ENCODE measurements at regions not wholly inside any gene's neighbourhood (a gene's known extent, or its start where the extent isn't known, plus 50 kb on each side); places are given as distances from the start of the nearest gene placed in this dataset.

DNA sequence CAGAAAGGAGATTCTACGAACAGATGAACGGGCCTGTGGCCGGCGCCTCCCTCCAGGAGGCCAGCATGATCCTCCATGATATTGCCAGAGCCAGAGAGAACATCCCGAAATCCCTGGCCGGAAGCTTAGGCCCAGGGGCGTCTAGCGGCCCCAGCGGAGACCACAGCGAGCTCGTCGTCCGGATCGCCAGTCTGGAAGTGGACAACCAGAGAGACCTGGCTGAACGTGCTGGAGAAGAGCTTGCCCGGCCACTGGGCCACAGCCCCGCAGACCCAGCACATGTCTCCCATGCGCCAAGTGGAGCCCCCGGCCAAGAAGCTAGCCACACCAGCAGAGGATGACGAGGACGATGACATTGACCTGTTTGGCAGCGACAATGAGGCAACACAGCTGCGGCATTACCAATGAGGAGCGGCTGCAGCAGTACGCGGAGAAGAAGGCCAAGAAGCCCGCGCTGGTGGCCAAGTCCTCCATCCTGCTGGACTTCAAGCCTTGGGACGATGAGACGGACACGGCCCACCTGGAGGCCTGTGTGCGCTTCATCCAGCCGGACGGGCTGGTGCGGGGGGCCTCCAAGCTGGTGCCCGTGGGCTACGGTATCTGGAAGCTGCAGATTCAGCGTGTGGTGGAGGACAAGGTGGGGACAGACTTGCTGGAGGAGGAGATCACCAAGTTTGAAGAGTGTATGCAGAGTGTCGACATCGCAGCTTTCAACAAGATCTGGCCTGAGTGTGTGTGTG is 78.8 kb upstream of the FRY start:
- TF ChIP-seq, protein P1, sequence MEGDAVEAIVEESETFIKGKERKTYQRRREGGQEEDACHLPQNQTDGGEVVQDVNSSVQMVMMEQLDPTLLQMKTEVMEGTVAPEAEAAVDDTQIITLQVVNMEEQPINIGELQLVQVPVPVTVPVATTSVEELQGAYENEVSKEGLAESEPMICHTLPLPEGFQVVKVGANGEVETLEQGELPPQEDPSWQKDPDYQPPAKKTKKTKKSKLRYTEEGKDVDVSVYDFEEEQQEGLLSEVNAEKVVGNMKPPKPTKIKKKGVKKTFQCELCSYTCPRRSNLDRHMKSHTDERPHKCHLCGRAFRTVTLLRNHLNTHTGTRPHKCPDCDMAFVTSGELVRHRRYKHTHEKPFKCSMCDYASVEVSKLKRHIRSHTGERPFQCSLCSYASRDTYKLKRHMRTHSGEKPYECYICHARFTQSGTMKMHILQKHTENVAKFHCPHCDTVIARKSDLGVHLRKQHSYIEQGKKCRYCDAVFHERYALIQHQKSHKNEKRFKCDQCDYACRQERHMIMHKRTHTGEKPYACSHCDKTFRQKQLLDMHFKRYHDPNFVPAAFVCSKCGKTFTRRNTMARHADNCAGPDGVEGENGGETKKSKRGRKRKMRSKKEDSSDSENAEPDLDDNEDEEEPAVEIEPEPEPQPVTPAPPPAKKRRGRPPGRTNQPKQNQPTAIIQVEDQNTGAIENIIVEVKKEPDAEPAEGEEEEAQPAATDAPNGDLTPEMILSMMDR (IDR thresholded peaks at IDR 0.05), result no peak
- TF ChIP-seq EP300 (IDR thresholded peaks at IDR 0.05), result no peak
